Stimulated activated CD4-positive, alpha-beta T cell treated with anti-CD3 and anti-CD28 coated beads, Interleukin-12 subunit alpha, Interleukin-12 subunit beta, amount 100 ng/mL, for 24 hours (primary cell): ENCODE measurements at regions not wholly inside any gene's neighbourhood (a gene's known extent, or its start where the extent isn't known, plus 50 kb on each side); places are given as distances from the start of the nearest gene placed in this dataset.

ENCODE experiments used
- DNase-seq, 2 experiments: peaks; one replicate each; pipeline ENCODE4 v3.0.0-alpha.2; 2020; ENCODE audit warnings: low read depth in 2 of 2

DNA sequence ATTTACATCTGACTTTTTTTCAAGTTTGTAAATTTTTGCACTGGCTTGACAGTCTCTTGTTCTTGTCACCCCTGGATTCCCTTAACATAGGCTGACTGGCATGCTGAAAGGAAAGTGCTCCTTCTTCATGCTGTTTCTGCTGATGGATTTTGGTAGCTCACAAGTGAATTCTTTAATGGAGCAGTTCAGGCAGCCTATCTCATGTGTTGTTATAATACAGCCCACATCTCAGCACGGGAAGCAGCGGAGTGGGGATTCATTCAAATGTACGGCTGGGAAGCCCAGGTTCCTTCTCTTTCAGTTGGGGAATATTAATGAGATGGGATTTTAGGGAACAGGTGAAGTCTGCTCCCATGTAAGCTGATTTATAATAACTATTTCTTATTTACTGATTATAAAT lies 142.8 kb downstream of the CD8B2 start:
- DNase-seq = no peak

DNA sequence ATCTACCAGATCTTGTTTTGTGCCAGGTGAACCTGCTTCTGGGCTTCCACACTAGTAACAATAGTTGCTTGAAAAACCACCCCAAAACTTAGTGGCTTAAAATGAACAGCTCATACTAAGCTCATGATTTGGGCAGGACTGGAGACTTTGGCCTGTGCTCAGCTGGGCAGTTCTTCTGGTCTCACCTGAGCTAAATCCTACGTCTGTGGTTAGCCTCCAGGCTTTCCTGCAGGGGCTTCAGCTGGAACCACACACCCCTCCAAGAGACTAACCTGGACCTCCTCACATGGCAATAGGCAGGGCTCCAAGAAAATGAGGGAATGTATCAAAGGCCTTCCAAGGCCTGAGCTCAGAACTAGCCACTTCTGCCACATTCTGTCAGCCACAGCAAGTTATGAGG lies 144.1 kb downstream of the CD8B2 start:
- DNase-seq = no peak

DNA sequence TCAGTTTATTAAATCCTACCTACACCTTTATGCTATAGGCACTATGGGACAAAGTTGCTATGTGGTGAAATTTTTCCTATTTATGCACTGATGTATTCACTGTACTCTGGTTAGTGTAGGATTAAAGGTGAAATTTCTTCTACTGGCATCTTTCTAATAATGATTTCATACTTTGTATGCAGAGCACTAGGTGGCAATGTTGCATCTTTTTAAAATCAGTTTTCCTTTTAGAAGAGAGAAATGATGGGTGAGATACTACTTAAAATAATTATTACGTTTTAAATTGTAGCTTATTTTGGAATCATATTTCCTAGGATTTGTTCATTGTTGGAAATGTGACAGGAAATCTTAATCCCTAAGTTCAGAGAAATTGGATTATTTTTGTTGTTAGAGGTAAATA lies 150.9 kb downstream of the CD8B2 start:
- DNase-seq = no peak

DNA sequence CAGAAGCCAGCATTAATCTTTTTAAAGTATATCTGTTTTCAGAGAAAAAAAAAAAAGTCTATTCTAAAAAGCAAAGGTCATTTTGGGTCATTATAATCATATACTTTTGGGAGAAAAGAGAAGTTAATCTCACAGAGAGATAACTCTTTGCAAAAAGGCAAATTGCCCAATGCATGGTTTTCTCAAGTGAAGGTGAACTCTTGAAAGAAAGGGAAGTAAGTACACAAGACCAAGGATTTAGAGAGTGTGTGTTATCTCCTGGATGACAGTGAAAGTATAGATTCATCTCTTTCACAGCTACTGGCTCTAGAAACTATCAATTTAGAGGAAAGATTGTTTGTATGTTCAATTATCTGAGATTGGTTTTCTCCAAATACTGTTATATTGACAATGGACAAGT lies 151.4 kb downstream of the CD8B2 start:
- DNase-seq = no peak

DNA sequence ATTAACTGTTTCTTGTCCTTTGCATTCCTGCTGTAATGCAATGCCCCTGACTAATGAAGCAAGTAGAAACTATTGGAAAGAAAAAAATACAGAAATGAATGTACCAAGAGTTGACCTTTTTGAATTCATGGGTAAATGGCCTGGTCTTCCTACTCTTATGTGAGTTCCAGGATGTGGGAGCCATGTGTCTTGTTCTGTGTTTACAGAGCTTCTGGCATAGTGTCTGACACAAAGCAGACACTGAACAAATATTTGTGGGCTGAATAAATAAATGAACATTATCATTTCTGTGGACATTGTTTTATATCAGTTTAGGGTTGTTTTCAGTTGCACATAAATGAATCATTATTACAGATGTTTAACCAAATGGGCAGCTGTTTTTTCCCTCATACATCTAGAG lies 155.5 kb downstream of the CD8B2 start:
- DNase-seq = no peak

DNA sequence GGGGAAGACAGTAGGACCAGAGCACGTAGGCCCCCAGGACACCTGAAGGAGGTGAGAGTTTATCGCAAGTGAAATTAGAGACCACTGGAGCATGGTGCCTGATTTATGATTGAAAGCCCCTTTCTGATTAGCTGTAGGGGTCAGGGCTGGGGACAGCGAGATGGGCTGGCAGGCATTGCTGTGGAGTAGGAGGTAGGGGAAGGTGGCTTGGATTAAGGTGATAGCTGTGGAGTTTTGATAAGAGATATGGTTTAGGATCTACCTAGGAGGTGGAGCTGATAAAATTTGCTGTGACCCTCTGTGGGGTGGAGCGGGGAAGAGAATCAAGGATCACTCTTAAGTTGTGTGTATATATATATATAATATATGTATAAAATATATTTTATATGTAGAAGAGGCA lies 157.5 kb downstream of the CD8B2 start:
- DNase-seq = no peak

DNA sequence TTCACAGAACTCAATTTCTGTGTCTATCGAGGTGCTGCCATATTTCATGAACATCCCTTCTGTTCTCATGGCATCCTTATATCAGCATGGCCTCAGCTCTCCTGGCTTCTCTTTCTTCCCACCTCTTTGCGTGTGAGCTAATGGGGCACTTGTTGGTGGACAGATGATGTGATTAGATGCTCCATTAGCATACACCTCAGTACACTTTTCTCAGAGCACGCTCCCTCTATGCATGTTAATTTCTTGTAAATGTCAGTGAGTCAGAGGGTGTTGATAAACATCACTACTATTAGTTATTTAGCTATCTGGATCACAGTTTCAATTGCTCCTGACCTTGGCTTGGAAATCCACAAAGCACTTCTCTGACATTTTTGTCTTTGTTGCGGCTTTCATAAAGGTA lies 159.4 kb downstream of the CD8B2 start:
- no peak for DNase-seq

DNA sequence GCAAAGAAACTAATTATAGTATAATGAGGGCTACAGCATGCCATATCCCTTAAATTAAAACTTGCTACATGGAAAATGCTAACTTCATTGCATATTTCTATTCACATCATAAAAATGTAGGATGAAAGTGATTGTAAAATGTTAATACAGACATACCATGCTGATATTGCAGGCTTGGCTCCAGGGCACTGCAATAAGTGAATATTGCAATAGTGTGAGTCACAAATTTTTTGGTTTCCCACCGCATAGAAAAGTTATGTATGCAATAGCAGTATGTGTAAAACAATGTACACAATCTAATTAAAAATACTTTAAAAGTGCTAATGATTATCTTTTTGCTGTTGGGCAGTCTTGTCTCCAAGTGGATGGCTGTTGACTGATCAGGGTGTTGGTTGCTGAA lies 162.1 kb downstream of the CD8B2 start:
- DNase-seq = no peak

DNA sequence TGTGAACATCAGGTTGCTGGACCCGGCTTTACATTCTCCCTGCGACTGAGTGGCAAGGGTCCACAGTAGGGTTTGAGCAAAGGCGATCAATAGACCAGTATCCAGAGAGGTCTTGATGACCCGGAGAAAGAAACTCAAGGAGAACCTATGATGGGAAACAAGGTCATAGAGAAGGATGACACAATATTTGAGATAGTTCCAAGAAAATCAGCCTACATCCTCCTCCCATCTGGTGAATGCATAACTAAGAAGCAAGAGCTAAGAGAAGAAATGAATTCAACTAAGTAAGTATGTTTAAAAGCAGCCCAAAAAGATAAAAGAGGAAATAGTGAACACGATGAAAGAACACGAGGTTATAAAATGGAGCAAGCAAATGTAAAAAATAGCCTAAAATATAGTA lies 166.3 kb downstream of the CD8B2 start:
- no peak for DNase-seq

DNA sequence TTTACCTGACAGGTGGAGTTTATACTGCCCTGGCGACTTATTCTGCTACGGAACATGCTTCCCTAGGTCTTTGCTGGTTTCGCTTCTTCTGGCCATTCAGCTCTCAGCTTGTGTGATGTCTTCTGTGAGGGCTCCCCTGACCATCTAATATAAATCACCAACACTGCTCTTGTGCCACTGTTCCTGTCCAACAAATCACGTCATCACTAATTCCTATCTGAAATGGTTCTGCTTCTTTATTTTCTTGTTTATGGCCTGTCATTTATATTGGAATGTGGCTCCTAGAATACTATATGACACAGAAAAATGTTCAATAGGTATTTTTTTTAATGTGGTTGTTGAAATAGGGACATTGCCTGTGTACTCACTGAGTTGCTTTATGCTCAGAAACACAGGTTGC lies 171.5 kb downstream of the CD8B2 start:
- DNase-seq = no peak

DNA sequence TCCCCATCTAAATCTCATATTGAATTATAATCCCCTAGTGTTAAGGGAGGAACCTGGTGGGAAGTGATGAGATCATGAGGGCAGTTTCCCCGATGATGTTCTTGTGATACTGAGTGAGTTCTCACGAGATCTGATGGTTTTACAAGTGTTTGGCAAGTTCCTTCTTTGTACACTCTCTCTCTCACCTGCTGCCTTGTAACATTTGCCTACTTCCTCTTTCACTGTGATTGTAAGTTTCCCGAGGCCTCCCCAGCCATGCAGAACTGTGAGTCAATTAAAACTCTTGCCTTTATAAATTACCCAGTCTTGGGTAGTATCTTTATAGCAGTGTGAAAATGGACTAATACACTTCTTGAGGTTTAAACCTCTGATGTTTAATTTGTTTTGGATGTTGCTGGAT lies 177.5 kb downstream of the CD8B2 start:
- no peak for DNase-seq

DNA sequence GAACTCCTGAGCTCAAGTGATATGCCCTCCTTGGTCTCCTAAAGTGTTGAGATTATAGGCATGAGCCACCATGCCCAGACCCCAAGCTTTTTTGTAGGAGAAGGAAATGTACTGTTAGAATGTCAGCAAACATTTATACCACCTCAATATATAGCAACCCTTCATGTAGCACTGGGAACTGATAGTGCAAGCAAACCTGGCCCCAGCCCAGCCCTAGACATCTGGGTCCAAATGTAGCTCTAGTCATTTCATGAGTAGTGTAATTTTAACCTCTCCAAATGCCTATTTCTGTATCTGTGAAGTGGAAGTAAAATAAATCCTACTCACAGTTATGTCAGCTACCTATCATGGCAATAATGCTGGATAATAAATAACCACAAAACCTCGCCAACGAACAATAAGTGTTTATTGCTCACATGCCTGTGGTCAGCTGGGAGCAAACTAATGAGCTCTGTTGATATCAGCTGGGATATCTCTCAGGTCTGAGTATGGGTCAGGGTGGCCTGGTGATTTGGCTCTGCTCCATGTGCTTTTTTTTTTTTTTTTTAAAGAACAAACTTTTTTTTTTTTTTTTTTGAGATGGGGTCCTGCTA lies 180.4 kb downstream of the CD8B2 start:
- DNase-seq = no peak

DNA sequence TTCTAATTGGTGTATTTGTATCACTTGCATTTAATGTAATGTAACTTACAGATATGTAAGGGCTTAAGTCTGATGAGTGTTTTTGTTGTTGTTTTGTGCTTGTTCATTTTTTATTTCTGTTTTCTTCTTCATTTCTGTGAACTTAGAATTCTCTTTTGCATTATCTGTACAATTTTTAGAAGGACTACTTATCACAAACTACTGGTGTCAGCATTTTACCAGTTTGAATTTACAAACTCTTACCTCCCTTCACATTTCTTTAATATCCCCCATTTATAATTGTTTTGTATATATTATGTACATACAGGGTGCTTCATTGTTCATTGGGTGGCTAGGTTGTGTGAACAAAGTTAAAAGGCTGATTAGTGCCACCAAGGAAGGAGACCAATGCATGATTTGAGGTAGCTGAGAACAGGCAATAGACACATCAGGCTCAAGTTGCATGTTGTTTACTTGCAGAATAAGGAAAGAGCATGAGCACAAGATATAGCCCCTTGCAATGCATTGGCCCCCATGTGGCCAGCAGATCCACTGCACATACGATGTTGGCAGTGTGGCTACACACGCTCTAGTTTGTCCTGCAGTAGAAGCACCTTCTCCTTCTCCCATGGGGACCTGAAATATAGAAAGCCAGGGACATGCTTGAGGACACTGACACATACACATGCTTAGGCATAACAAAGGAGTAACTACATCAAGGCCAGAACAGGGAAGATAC lies 198.2 kb downstream of the CD8B2 start:
- no peak for DNase-seq

DNA sequence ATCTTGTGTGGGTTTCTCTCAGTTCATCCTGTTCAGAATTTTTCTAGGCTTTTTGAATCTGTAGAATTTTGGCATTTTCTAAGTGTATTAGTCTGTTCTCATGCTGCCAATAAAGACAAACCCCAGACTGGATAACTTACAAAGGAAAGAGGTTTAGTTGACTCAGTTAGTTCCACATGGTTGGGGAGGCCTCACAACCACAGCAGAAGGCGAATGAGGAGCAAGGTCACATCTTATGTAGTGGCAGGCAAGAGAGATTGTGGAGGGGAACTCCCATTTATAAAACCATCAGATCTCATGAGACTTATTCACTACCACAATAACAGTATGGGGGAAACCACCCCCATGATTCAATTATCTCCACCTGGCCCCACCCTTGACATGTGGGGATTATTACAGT lies 199.2 kb downstream of the ST6GAL2 start:
- no peak for DNase-seq

DNA sequence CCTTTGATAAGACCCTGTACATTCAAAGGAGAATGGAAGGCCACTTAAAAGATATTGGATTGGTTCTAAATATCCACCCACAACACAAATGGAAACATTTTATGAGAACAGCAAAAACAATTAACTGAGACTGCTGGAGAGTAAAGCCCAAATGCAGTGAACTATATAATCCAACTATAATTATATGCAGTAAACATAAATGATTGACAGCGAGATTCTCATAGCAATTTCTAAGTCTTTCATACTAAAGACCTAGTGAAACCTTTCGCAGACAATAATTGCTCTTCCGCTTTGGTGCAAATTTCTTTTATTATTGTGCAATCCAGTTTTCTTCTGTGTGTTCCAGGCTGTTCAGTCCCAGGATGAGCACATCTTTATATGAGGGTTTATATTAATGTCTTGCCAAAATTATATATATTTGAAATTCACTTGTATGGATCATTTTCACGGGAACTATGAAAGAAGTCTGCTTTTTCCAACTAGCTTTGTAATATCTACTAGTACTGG lies 190.9 kb downstream of the ST6GAL2 start:
- no peak for DNase-seq

DNA sequence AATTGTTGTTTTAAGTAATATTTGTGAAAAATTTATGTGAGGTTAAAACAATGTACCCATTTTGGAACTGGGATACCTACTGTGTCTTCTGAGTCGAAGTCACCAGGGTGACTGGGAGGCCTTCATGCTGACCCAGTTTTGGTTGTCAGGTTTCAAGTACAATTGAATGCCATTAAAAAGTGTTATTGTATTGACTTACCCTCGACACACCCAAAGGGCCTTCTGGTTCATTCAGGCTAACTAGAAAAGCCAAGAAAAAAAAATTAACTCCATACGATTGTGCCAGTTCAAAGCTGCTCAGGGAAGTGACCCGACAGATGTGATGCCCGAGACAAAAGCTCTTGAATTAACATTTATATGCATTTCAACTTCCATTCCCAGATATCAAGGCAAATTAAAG lies 190.0 kb downstream of the ST6GAL2 start:
- no peak for DNase-seq

DNA sequence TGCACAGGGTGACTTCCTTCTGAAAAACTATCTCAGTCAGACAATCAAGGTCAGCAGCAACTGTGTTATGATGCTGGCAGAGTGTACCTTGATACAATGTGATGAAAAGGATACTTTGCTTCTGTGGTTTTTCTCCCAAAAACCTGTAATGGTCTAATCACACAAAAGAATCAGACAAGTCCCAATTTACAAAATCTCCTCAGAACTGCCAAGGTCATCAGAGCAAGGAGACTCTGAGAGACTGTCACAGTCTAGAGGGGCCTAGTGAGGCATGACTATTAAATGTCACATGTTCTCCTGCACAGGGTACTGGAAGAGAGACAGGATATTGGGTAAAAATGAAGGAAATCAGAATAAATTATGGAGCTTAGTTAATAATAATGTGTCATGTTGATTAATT lies 185.4 kb downstream of the ST6GAL2 start:
- no peak for DNase-seq

DNA sequence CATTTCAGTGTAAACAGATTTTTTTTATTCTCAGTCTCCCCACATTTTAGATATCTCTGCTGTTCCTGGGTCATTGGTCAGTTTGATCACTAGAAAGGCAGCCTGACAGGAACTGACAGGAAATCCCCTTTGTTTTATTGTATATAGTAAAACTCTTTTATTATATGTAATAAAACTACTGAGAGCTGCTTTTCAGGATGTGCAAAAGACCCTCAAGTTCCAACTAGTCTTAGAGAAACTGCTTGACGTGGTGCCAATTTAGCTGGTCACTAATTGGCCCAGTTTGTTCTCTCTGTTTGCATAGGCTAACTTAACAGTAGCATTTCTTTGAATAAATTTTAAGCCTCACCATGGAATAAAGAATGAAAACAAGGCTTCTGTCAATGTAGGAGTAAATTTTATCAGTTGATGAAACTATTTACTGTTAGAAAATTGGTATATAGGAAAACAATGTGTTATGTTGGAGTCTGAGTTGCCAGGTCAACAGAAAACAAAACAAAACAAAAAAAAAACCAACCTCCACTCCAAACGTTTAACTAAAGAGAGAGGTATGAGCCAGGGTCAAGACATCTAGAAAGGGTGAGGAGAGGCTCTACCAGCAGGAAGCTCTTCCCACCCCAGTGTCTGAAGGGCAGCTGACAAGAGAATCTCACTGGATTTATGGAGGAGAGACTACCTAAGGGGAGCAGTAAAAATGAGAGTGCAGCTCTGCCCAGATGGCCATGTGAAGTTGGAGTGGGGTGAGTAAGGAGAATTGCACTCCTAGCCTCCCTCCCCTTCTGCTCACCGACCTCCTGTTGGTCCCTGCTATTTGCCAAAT lies 184.6 kb downstream of the ST6GAL2 start:
- no peak for DNase-seq

DNA sequence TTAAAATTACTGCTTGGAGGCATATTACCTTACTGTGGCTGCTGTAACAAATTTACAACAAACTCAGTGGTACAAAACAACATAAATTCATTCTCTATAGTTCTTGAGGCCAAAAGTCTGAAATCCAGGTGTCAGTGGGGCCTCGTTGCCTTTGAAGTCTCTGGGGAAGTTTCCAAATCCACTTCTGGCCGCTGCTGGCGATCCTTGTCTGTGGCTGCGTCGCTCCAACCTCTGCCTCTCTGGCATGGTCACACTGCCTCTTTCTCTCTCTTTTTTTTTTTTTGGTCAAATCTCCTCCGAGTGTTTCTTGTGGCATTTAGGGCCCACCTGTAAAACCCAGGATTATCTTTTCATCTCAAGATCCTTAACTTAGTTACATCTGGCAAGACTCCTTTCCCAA lies 182.8 kb downstream of the ST6GAL2 start:
- DNase-seq = no peak

DNA sequence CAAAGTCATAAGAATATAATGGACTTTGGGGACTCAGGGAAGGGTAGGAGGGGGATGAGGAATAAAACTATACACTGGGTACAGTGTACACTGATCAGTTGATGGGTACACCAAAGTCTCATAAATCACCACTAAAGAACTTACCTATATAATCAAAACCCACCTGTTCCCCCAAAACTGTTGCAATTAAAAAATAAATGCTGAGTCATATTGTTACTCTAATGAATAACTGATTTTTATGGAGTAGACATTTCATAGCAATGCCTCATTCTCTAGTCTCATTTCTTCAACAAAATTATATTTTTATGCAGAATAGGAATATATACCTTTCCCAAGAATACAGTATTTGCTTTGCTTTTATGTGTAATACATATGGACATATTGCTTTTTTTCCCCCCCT lies 181.2 kb downstream of the ST6GAL2 start:
- no peak for DNase-seq

DNA sequence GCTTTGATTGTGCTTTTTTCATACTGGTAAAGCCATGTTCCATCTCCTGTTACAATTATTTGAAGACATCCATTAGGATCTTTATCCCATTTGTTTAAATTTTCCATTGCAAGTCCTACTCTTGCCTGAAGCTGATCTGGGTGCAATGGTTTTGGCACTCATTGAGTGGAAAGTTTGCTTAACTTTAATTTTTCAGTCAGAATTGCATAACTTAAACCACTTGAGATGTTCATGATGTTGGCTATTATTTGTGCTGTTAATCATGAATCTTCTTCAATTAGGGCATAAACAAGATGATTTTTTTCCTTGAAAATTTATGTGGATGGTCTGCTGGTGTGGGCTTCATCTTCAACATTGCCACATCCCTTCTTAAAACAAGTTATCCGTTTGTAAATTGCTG lies 180.1 kb downstream of the ST6GAL2 start:
- DNase-seq = no peak

DNA sequence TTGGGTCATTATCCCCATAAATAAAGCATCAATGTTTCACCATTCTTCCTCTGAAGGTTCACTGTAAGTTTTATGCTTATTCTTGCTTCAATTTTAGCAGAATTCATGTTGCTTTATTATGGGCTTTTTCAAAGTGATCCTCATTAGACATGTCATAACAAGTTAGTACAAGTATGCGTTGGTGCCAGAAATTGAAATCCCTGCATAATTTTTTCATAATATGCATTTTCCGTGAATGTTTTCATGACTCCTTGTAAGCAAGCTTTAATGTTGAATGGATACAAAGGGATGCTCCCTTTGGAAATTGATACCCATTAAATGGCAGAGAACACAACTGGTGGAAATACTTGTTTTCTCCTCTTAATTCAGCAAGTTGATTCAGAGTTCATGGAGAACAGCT lies 179.7 kb downstream of the ST6GAL2 start:
- DNase-seq = no peak

DNA sequence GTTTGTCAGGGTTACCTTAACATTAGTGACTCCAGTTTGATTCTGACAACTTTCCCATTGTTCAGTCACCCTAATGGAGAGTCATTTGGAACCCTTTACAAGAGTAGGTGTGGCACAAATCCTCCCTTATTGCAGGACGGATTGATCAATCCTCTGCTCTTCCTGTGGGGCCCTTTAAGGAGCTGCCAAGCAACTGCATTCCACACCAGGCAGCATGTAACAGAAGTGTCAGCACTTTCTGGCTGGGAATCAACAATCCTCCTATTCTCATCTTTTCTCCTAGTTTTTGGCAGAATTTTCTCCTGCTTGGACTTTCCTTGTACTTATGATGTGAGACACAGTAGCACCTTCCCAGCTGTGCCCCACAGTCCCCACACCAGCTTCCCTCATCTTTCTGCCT lies 177.8 kb downstream of the ST6GAL2 start:
- no peak for DNase-seq
